Memory B cell (primary cell): ENCODE measurements at regions not wholly inside any gene's neighbourhood (a gene's known extent, or its start where the extent isn't known, plus 50 kb on each side); places are given as distances from the start of the nearest gene placed in this dataset.

Experiments used
- ATAC-seq: fragments of 150-1000 bp; cut with Tn5 transposase; 2 replicates; pipeline ENCODE4 v1.10.0; 2021; ENCODE audit warnings: low read depth, mild to moderate bottlenecking, moderate library complexity
- DNase-seq, 2 donors: peaks; one replicate each; pipeline ENCODE4 v3.0.0; 2022; ENCODE audit warnings: low spot score in 2 of 2
- H3K27ac Mint-ChIP-seq: one replicate; pipeline ENCODE4 v1.8.0; 2022; ENCODE audit warnings: mild to moderate bottlenecking, moderate library complexity, mixed read lengths
- H3K27me3 Mint-ChIP-seq: one replicate; pipeline ENCODE4 v1.8.0; 2022; ENCODE audit warnings: mixed read lengths
- H3K36me3 Mint-ChIP-seq: one replicate; pipeline ENCODE4 v1.8.0; 2022; ENCODE audit warnings: mild to moderate bottlenecking, mixed read lengths
- H3K4me1 Mint-ChIP-seq: one replicate; pipeline ENCODE4 v1.8.0; 2022; ENCODE audit warnings: mixed read lengths
- H3K4me3 Mint-ChIP-seq: one replicate; pipeline ENCODE4 v1.8.0; 2022; ENCODE audit warnings: mild to moderate bottlenecking, moderate library complexity, mixed read lengths
- H3K9me3 Mint-ChIP-seq: one replicate; pipeline ENCODE4 v1.8.0; 2022; ENCODE audit warnings: mixed read lengths

GRCh38 chr3:148054999-148055398 lies 642.7 kb upstream of the AGTR1 start:
- no peak overlapping the region for H3K4me3 Mint-ChIP-seq
- H3K36me3 Mint-ChIP-seq = no peaks in the 10 kb centered on the region
- H3K9me3 Mint-ChIP-seq = peaks cover 3% of the 10 kb centered on the region
- no peak for ATAC-seq
- H3K4me1 Mint-ChIP-seq = no peaks in the 10 kb centered on the region
- DNase-seq = no peak
- no peak overlapping the region for H3K27ac Mint-ChIP-seq
- no peaks in the 10 kb centered on the region for H3K27me3 Mint-ChIP-seq

GRCh38 chr3:148062590-148062989 lies 635.1 kb upstream of the AGTR1 start:
- ATAC-seq = no peak

GRCh38 chr3:148066802-148067201 lies 630.9 kb upstream of the AGTR1 start:
- H3K36me3 Mint-ChIP-seq = no peaks in the 10 kb centered on the region
- no peak overlapping the region for H3K27ac Mint-ChIP-seq
- DNase-seq = no peak
- no peak overlapping the region for H3K4me3 Mint-ChIP-seq
- no peaks in the 10 kb centered on the region for H3K4me1 Mint-ChIP-seq
- no peaks in the 10 kb centered on the region for H3K27me3 Mint-ChIP-seq
- ATAC-seq = no peak
- no peaks in the 10 kb centered on the region for H3K9me3 Mint-ChIP-seq

More at GRCh38 chr3:148062590-148062989, 635.1 kb upstream of the AGTR1 start:
- Mint-ChIP-seq H3K4me3 (no peak overlapping the region), H3K27ac (no peak overlapping the region), H3K9me3 (no peaks in the 10 kb centered on the region), H3K4me1 (no peaks in the 10 kb centered on the region), H3K36me3 (no peaks in the 10 kb centered on the region), H3K27me3 (no peaks in the 10 kb centered on the region)
- DNase-seq = no peak

- H3K9me3 Mint-ChIP-seq = no peaks in the 10 kb centered on the region
- DNase-seq (no peak), ATAC-seq (no peak)
- H3K4me3 Mint-ChIP-seq = no peak overlapping the region
- H3K4me1 Mint-ChIP-seq = no peaks in the 10 kb centered on the region
- no peaks in the 10 kb centered on the region for H3K27me3 Mint-ChIP-seq
- no peaks in the 10 kb centered on the region for H3K36me3 Mint-ChIP-seq
- H3K27ac Mint-ChIP-seq = no peak overlapping the region
Measured at GRCh38 chr3:148068466-148068865, 629.2 kb upstream of the AGTR1 start.

GRCh38 chr3:148070041-148070440 lies 627.7 kb upstream of the AGTR1 start:
- H3K9me3 Mint-ChIP-seq = no peaks in the 10 kb centered on the region
- ATAC-seq = no peak

GRCh38 chr3:148073721-148074456 lies 623.8 kb upstream of the AGTR1 start:
- Mint-ChIP-seq H3K4me3 (no peak overlapping the region), H3K36me3 (no peaks in the 10 kb centered on the region), H3K9me3 (no peaks in the 10 kb centered on the region), H3K27ac (no peak overlapping the region), H3K4me1 (no peaks in the 10 kb centered on the region), H3K27me3 (no peaks in the 10 kb centered on the region)
- DNase-seq (no peak), ATAC-seq (no peak)

More at GRCh38 chr3:148070041-148070440, 627.7 kb upstream of the AGTR1 start:
- Mint-ChIP-seq H3K27ac (no peak overlapping the region), H3K4me1 (no peaks in the 10 kb centered on the region), H3K36me3 (no peaks in the 10 kb centered on the region), H3K27me3 (no peaks in the 10 kb centered on the region), H3K4me3 (no peak overlapping the region)
- no peak for DNase-seq

GRCh38 chr3:148074946-148075345 lies 622.8 kb upstream of the AGTR1 start:
- Mint-ChIP-seq H3K27ac (no peak overlapping the region), H3K27me3 (no peaks in the 10 kb centered on the region), H3K9me3 (no peaks in the 10 kb centered on the region), H3K4me1 (no peaks in the 10 kb centered on the region), H3K36me3 (no peaks in the 10 kb centered on the region), H3K4me3 (no peak overlapping the region)
- DNase-seq = no peak
- ATAC-seq = no peak

- Mint-ChIP-seq H3K4me1 (no peaks in the 10 kb centered on the region), H3K36me3 (no peaks in the 10 kb centered on the region), H3K27ac (no peak overlapping the region), H3K9me3 (no peaks in the 10 kb centered on the region), H3K27me3 (no peaks in the 10 kb centered on the region), H3K4me3 (no peak overlapping the region)
- ATAC-seq (no peak), DNase-seq (no peak)
Measured at GRCh38 chr3:148075771-148076716, 621.7 kb upstream of the AGTR1 start.

- no peaks in the 10 kb centered on the region for H3K4me1 Mint-ChIP-seq
- no peak overlapping the region for H3K27ac Mint-ChIP-seq
- H3K36me3 Mint-ChIP-seq = no peaks in the 10 kb centered on the region
- no peak overlapping the region for H3K4me3 Mint-ChIP-seq
- no peak for DNase-seq
- no peaks in the 10 kb centered on the region for H3K9me3 Mint-ChIP-seq
- ATAC-seq = no peak
- H3K27me3 Mint-ChIP-seq = no peaks in the 10 kb centered on the region
Measured at GRCh38 chr3:148077318-148077923, 620.3 kb upstream of the AGTR1 start.

GRCh38 chr3:148077965-148078364 lies 619.7 kb upstream of the AGTR1 start:
- Mint-ChIP-seq H3K27ac (no peak overlapping the region), H3K4me3 (no peak overlapping the region), H3K27me3 (no peaks in the 10 kb centered on the region), H3K36me3 (no peaks in the 10 kb centered on the region), H3K4me1 (no peaks in the 10 kb centered on the region), H3K9me3 (no peaks in the 10 kb centered on the region)
- no peak for ATAC-seq
- no peak for DNase-seq

GRCh38 chr3:148078658-148079057 lies 619.0 kb upstream of the AGTR1 start:
- DNase-seq (no peak), ATAC-seq (no peak)
- H3K27me3 Mint-ChIP-seq = no peaks in the 10 kb centered on the region

GRCh38 chr3:148079370-148079769 lies 618.3 kb upstream of the AGTR1 start:
- ATAC-seq (no peak), DNase-seq (no peak)
- Mint-ChIP-seq H3K4me1 (no peaks in the 10 kb centered on the region), H3K36me3 (no peaks in the 10 kb centered on the region), H3K27ac (no peak overlapping the region), H3K9me3 (no peaks in the 10 kb centered on the region), H3K4me3 (no peak overlapping the region), H3K27me3 (no peaks in the 10 kb centered on the region)

More at GRCh38 chr3:148078658-148079057, 619.0 kb upstream of the AGTR1 start:
- Mint-ChIP-seq H3K36me3 (no peaks in the 10 kb centered on the region), H3K9me3 (no peaks in the 10 kb centered on the region), H3K27ac (no peak overlapping the region), H3K4me1 (no peaks in the 10 kb centered on the region), H3K4me3 (no peak overlapping the region)

GRCh38 chr3:148081926-148082325 lies 615.8 kb upstream of the AGTR1 start:
- H3K9me3 Mint-ChIP-seq = no peaks in the 10 kb centered on the region
- no peaks in the 10 kb centered on the region for H3K36me3 Mint-ChIP-seq
- DNase-seq = no peak
- H3K27ac Mint-ChIP-seq = no peak overlapping the region
- no peak for ATAC-seq
- no peak overlapping the region for H3K4me3 Mint-ChIP-seq
- no peaks in the 10 kb centered on the region for H3K4me1 Mint-ChIP-seq
- no peaks in the 10 kb centered on the region for H3K27me3 Mint-ChIP-seq
